ENCODE measurements at regions not wholly inside any gene's neighbourhood (a gene's known extent, or its start where the extent isn't known, plus 50 kb on each side); places are given as distances from the start of the nearest gene placed in this dataset.
"Not testable (repeated sequence)": the region's sequence is repeated elsewhere in the genome, so short reads cannot be mapped to it uniquely, and the experiment has no call there.

DNA sequence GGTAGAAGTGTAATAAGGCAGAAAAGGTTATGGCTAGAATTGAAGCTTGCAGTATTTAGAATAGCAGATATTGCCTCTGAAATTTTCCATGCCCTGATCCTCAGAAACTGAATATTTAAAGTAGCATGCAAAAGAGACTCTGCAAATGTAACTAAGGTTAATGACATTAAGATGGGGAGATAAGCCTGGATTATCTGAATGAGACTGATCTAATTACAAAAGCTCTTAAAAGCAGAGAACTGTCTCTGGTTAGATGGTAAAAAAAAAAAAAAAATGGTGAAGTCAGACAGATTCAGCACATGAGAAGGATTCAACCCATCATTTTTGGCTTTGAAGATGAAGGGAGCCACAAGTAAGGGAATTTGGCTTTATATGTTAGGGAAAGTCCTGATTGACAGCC is 503.7 kb upstream of the IRAK1BP1 start:
- no peaks in the 10 kb centered on the region for H3K9me3 ChIP-seq
- TF ChIP-seq, protein P1, sequence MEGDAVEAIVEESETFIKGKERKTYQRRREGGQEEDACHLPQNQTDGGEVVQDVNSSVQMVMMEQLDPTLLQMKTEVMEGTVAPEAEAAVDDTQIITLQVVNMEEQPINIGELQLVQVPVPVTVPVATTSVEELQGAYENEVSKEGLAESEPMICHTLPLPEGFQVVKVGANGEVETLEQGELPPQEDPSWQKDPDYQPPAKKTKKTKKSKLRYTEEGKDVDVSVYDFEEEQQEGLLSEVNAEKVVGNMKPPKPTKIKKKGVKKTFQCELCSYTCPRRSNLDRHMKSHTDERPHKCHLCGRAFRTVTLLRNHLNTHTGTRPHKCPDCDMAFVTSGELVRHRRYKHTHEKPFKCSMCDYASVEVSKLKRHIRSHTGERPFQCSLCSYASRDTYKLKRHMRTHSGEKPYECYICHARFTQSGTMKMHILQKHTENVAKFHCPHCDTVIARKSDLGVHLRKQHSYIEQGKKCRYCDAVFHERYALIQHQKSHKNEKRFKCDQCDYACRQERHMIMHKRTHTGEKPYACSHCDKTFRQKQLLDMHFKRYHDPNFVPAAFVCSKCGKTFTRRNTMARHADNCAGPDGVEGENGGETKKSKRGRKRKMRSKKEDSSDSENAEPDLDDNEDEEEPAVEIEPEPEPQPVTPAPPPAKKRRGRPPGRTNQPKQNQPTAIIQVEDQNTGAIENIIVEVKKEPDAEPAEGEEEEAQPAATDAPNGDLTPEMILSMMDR (IDR thresholded peaks at IDR 0.05) = no peak
- no peaks in the 10 kb centered on the region for H3K4me1 ChIP-seq (ENCODE audit: low read depth)
- ATAC-seq = no peak
- no peak for DNase-seq
- no peaks in the 10 kb centered on the region for H3K36me3 ChIP-seq (ENCODE audit: low read depth)
- H3K4me3 ChIP-seq = no peak overlapping the region
- intact Hi-C loops (cut with DNase I, micrococcal nuclease) = no loop called here

DNA sequence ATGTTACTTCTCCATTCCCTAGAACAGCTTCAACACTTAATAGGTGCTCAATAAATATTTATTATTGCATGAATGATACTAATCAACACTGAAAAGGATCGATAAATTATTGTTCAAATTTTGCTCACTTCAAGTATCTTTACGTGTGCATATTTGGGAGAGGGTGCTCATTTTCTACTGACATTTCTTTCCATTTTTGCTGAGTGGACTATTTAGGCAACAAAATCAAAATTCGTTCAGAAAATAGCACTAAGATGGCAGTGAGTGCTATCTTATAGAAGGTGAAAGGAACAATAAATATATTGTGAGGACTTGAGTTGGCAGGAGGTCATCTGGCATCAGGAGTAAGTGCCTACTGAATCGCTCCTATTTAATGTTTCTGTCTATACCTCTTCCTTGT is 501.9 kb upstream of the IRAK1BP1 start:
- no peaks in the 10 kb centered on the region for H3K9me3 ChIP-seq
- TF ChIP-seq, protein P1 (IDR thresholded peaks at IDR 0.05) = no peak
- DNase-seq (no peak), ATAC-seq (no peak)
- H3K36me3 ChIP-seq (ENCODE audit: low read depth) = no peaks in the 10 kb centered on the region
- no peak overlapping the region for H3K4me3 ChIP-seq
- H3K4me1 ChIP-seq (ENCODE audit: low read depth) = no peaks in the 10 kb centered on the region
- intact Hi-C loops (cut with DNase I, micrococcal nuclease) = no loop called here

DNA sequence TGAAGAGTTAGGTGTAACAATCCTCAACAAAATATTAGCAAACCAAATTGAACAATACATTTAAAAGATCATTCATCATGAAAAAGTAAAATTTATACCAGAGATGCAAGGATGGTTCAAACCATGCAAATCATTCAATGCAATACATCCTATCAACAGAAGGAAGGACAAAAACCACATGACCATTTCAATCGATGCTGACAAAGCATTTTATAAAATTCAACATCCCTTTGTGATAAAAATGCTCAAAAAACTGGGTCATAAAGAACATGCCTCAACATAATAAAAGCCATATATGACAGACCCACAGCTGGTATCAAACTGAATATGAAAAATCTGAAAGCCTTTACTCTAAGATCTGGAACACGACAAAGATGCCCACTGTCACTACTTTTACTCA is 490.3 kb upstream of the IRAK1BP1 start:
- ATAC-seq = no peak
- TF ChIP-seq, protein P1 (IDR thresholded peaks at IDR 0.05) = no peak
- Histone ChIP-seq H3K36me3 (ENCODE audit: low read depth) (no peaks in the 10 kb centered on the region), H3K4me3 (no peak overlapping the region), H3K4me1 (ENCODE audit: low read depth) (no peaks in the 10 kb centered on the region), H3K9me3 (peaks cover under 1% of the 10 kb centered on the region)
- intact Hi-C loops (cut with DNase I, micrococcal nuclease) = no loop called here
- no peak for DNase-seq

DNA sequence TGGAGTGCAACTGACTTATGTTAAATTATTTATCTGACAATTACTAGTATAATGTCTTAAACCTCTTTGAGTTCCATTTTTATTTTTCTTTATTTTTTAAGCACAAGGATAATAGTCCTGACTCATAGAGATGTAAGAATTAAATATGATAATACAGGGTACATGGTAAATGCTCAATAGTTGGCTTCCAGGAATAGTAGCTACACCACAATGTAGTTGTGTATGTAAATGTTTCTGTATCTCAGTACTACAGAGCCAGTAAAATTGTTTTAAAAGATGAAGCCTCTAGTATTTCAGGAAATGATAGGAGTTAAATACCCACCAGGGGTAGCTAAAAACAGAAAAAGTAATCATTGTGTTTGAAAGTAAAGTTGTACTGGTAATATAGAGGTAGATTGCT is 487.4 kb upstream of the IRAK1BP1 start:
- peaks cover 2% of the 10 kb centered on the region for H3K9me3 ChIP-seq
- no peak for DNase-seq
- H3K4me1 ChIP-seq (ENCODE audit: low read depth) = no peaks in the 10 kb centered on the region

DNA sequence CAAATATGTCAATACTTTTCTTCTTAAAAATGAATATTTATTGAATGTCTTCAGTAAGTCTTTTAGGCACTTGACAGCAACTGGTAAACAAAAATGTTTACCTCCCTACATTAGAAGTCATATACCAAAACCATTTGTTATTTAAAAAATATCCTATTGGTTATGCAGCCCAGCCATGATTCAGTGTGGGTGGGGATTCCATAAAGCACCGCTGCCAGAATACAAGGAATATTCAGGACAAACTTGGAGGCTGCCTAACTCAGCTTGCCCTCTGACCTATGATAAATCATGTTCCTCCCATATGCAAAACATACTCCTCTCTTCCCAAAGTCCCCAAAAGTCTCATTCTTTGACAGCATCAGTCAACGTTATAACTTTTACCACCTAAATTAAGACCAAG is 486.8 kb upstream of the IRAK1BP1 start:
- DNase-seq (no peak), ATAC-seq (no peak)
- Histone ChIP-seq H3K4me1 (ENCODE audit: low read depth) (no peaks in the 10 kb centered on the region), H3K36me3 (ENCODE audit: low read depth) (no peaks in the 10 kb centered on the region), H3K9me3 (peaks cover 2% of the 10 kb centered on the region), H3K4me3 (no peak overlapping the region)
- intact Hi-C loops (cut with DNase I, micrococcal nuclease) = no loop called here
- TF ChIP-seq, protein P1 (IDR thresholded peaks at IDR 0.05) = no peak

More for the DNA sequence above, 487.4 kb upstream of the IRAK1BP1 start:
- TF ChIP-seq, protein P1 (IDR thresholded peaks at IDR 0.05) = no peak
- Histone ChIP-seq H3K36me3 (ENCODE audit: low read depth) (no peaks in the 10 kb centered on the region), H3K4me3 (no peak overlapping the region)
- no peak for ATAC-seq
- intact Hi-C loops (cut with DNase I, micrococcal nuclease) = no loop called here

DNA sequence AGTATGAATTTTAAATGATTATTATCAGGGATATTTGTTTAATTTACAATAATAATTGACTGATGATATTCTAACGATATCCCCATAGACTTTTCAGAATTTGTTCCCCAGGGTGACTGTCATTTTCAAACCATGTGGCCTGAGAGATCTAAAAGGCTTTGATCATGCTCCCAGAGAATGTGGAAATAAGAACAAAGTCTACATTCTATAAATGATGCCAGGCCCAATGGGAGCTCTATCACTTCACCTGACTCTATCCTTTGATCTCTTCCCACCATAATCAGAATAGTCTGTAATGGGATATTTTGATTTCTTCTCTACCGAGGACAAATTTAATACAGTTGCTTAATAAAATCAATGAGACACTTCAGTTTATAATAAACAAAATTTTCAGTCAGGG is 483.4 kb upstream of the IRAK1BP1 start:
- no peak overlapping the region for H3K4me3 ChIP-seq
- ATAC-seq = no peak
- TF ChIP-seq, protein P1 (IDR thresholded peaks at IDR 0.05) = no peak
- peaks cover 14% of the 10 kb centered on the region for H3K9me3 ChIP-seq
- H3K4me1 ChIP-seq (ENCODE audit: low read depth) = no peaks in the 10 kb centered on the region
- no peak for DNase-seq
- intact Hi-C loops (cut with DNase I, micrococcal nuclease) = no loop called here
- no peaks in the 10 kb centered on the region for H3K36me3 ChIP-seq (ENCODE audit: low read depth)

DNA sequence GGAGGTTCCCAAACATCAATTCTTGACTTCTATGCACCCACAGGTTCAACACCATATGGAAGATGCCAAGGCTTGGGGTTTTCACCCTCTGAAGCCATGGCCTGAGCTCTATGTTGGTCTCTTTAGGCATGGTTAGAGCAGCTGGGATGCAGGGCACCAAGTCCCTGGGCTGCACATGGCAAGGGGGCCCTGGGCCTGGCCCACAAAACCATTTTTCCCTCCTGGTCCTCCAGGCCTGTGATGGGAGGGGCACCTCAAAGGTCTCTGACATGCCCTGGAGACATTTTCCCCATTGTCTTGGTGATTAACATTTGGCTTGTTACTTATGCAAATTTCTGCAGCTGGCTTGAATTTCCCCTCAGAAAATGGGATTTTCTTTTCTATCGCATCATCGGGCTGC is 480.5 kb upstream of the IRAK1BP1 start:
- not testable (repeated sequence) for ATAC-seq

More for the DNA sequence above, 480.5 kb upstream of the IRAK1BP1 start:
- DNase-seq; H3K4me1 ChIP-seq (ENCODE audit: low read depth); H3K36me3 ChIP-seq (ENCODE audit: low read depth); intact Hi-C loops (cut with DNase I, micrococcal nuclease); H3K4me3 ChIP-seq: not testable (repeated sequence)
- peaks cover 14% of the 10 kb centered on the region for H3K9me3 ChIP-seq

Measured in mucosa of descending colon (tissue), 3 donors.